ENCODE measurements at regions not wholly inside any gene's neighbourhood (a gene's known extent, or its start where the extent isn't known, plus 50 kb on each side); places are given as distances from the start of the nearest gene placed in this dataset.

- no peak for TF ChIP-seq CTCF (IDR thresholded peaks at IDR 0.05; ENCODE audit: low read depth, low read length)
- TF ChIP-seq, protein P1, sequence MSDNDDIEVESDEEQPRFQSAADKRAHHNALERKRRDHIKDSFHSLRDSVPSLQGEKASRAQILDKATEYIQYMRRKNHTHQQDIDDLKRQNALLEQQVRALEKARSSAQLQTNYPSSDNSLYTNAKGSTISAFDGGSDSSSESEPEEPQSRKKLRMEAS (IDR thresholded peaks at IDR 0.05; ENCODE audit: low read depth, low read length): no peak
- no peak for TF ChIP-seq POLR2A (IDR thresholded peaks at IDR 0.05; ENCODE audit: extremely low read depth, insufficient read length)
- no peak for TF ChIP-seq MYC (IDR thresholded peaks at IDR 0.05; ENCODE audit: low read depth, low read length)
Observed at GRCh38 chr6:141735126-141735525, 397.6 kb upstream of the GJE1 start.
